ENCODE measurements at regions not wholly inside any gene's neighbourhood (a gene's known extent, or its start where the extent isn't known, plus 50 kb on each side); places are given as distances from the start of the nearest gene placed in this dataset.

- no peak for DNase-seq
Observed at GRCh38 chr15:31245756-31246155, 80.9 kb upstream of the KLF13 start.

- no peak for DNase-seq
Observed at GRCh38 chr15:31247404-31247803, 79.2 kb upstream of the KLF13 start.

- no peak for DNase-seq
Observed at GRCh38 chr15:31248263-31248662, 78.4 kb upstream of the KLF13 start.

- DNase-seq, result no peak
Observed at GRCh38 chr15:31248951-31249350, 77.7 kb upstream of the KLF13 start.

- DNase-seq, result no peak
Observed at GRCh38 chr15:31250033-31250432, 76.6 kb upstream of the KLF13 start.

GRCh38 chr15:31251165-31251564 lies 75.5 kb upstream of the KLF13 start:
- no peak for DNase-seq

- no peak for DNase-seq
Observed at GRCh38 chr15:31252171-31252785, 74.4 kb upstream of the KLF13 start.

GRCh38 chr15:31254431-31255175 lies 72.0 kb upstream of the KLF13 start:
- no peak for DNase-seq

GRCh38 chr15:31255176-31255510 lies 71.5 kb upstream of the KLF13 start:
- DNase-seq, result no peak

GRCh38 chr15:31255732-31256377 lies 70.8 kb upstream of the KLF13 start:
- DNase-seq, result no peak

- DNase-seq, result no peak
Observed at GRCh38 chr15:31256378-31257265, 70.0 kb upstream of the KLF13 start.

- DNase-seq, result no peak
Observed at GRCh38 chr15:31257286-31257685, 69.3 kb upstream of the KLF13 start.

- no peak for DNase-seq
Observed at GRCh38 chr15:31258260-31258659, 68.4 kb upstream of the KLF13 start.

GRCh38 chr15:31259562-31260252 lies 66.9 kb upstream of the KLF13 start:
- DNase-seq, result no peak

GRCh38 chr15:31260646-31261265 lies 65.9 kb upstream of the KLF13 start:
- DNase-seq, result no peak

- no peak for DNase-seq
Observed at GRCh38 chr15:31261266-31262142, 65.1 kb upstream of the KLF13 start.

GRCh38 chr15:31262143-31262530 lies 64.5 kb upstream of the KLF13 start:
- no peak for DNase-seq

- DNase-seq, result no peak
Observed at GRCh38 chr15:31262901-31263671, 63.5 kb upstream of the KLF13 start.

GRCh38 chr15:31263751-31264558 lies 62.7 kb upstream of the KLF13 start:
- no peak for DNase-seq

Measured in T1000 (cell line).